PC-3 (cell line): ENCODE measurements at regions not wholly inside any gene's neighbourhood (a gene's known extent, or its start where the extent isn't known, plus 50 kb on each side); places are given as distances from the start of the nearest gene placed in this dataset.

Source experiments
- ATAC-seq: fragments of 200-7000 bp; cut with Tn5 transposase; 2 replicates; pipeline ENCODE4 v1.9.1; 2020; ENCODE audit warnings: mild to moderate bottlenecking, moderate library complexity
- BruUV-seq: library from RNA; stranded (reverse); fragments of 400-500 nt; replicated peaks from 2 replicates; lab custom pipeline; 2021; lab: Mats Ljungman, UMichigan
- CTCF ChIA-PET: fragments of 300-600 bp; sonication (Branson Sonifier 250); formaldehyde crosslinking; loops from one replicate; lab custom pipeline; 2022; ENCODE audit warnings: antibody characterized with exemption; lab: Charles Lee
- POLR2A ChIA-PET: fragments of 300-600 bp; sonication (Branson Sonifier 250); formaldehyde crosslinking; loops from one replicate; lab custom pipeline; 2022; ENCODE audit warnings: antibody characterized with exemption; ENCODE audit not compliant: unreplicated experiment; lab: Charles Lee
- DNase-seq: peaks from one replicate; pipeline ENCODE4 v3.0.0-alpha.2; 2015
- H2AFZ ChIP-seq: fragments of 300-600 bp; sonication (generic); 2 replicates; pipeline ENCODE4 v1.6.0; 2016; ENCODE audit warnings: antibody characterized with exemption, low read length
- H3F3A ChIP-seq: fragments of 300-600 bp; sonication (generic); one replicate; pipeline ENCODE4 v1.6.0; 2017; ENCODE audit warnings: antibody characterized with exemption, low read length, control low read depth, mild to moderate bottlenecking; ENCODE audit not compliant: unreplicated experiment
- H3K27ac ChIP-seq: fragments of 300-600 bp; sonication (generic); 2 replicates; pipeline ENCODE4 v1.5.1; 2016; ENCODE audit warnings: mild to moderate bottlenecking, low read length
- H3K27me3 ChIP-seq: fragments of 300-600 bp; sonication (generic); 2 replicates; pipeline ENCODE4 v1.6.1; 2016; ENCODE audit warnings: low read length, mixed read lengths
- H3K36me3 ChIP-seq: fragments of 300-600 bp; sonication (generic); 2 replicates; pipeline ENCODE4 v1.6.1; 2016; ENCODE audit warnings: low read depth, mixed run types, low read length, mixed read lengths
- H3K4me1 ChIP-seq: fragments of 300-600 bp; sonication (generic); 2 replicates; pipeline ENCODE4 v1.5.1; 2016; ENCODE audit warnings: low read length; ENCODE audit not compliant: insufficient read depth
- H3K4me2 ChIP-seq: fragments of 300-600 bp; sonication (generic); 2 replicates; pipeline ENCODE4 v1.6.0; 2016; ENCODE audit warnings: low read length
- H3K4me3 ChIP-seq: fragments of 300-600 bp; sonication (generic); 2 replicates; pipeline ENCODE4 v1.5.1; 2016; ENCODE audit warnings: mild to moderate bottlenecking, low read length, mixed read lengths
- H3K79me2 ChIP-seq: fragments of 300-600 bp; sonication (generic); 2 replicates; pipeline ENCODE4 v1.6.1; 2017; ENCODE audit warnings: low read length, mixed read lengths
- H3K9ac ChIP-seq: fragments of 300-600 bp; sonication (generic); 2 replicates; pipeline ENCODE4 v1.6.0; 2016; ENCODE audit warnings: mild to moderate bottlenecking, low read length
- H3K9me2 ChIP-seq: fragments of 300-600 bp; sonication (generic); replicated peaks from 2 replicates; pipeline ENCODE4 v1.6.1; 2016; ENCODE audit warnings: mixed run types, low read length, mixed read lengths
- H3K9me3 ChIP-seq: fragments of 300-600 bp; sonication (generic); 2 replicates; pipeline ENCODE4 v1.6.1; 2016; ENCODE audit warnings: low read length, mixed read lengths
- H4K20me1 ChIP-seq: fragments of 300-600 bp; sonication (generic); 2 replicates; pipeline ENCODE4 v1.6.1; 2016; ENCODE audit warnings: low read length, mixed read lengths
- EZH2 ChIP-seq: fragments of 300-600 bp; sonication (generic); IDR thresholded peaks from one replicate; pipeline ENCODE4 v1.6.1; 2017; ENCODE audit warnings: antibody characterized with exemption, mild to moderate bottlenecking, low read length; ENCODE audit not compliant: unreplicated experiment
- EZH2phosphoT487 ChIP-seq: fragments of 300-600 bp; sonication (generic); IDR thresholded peaks from 2 replicates; pipeline ENCODE4 v1.6.1; 2018; ENCODE audit warnings: mild to moderate bottlenecking, antibody characterized with exemption, low read length, borderline replicate concordance
- intact Hi-C: fragments of 100-400 bp; cut with micrococcal nuclease; formaldehyde crosslinking; loops from 2 replicates; pipeline ENCODE4 v1.9.0; 2023
- TF ChIP-seq, protein P1 (sequence below): fragments of 300-600 bp; sonication (generic); conservative IDR thresholded peaks from 2 replicates; pipeline ENCODE4 v1.5.1; 2017; ENCODE audit warnings: antibody characterized with exemption, low read depth, mild to moderate bottlenecking, low read length

DNA sequence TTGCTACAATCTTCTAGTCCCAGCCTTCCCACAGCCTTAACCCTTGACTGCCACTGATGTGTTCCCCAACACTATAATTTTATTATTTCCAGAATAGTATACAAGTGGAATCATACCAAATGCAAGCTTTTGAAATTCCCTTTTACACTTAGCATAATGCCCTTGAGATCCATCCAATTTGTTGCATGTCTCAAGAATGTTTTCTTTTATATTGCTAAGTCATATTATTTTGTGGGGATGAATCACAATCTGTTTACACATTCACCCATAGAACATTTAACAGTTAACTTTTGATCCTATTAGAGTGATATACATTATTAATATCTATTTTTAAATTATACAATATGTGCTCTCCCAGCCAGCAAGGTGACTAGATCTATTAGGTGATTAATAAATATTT is 74.3 kb upstream of the KYNU start:
- Histone ChIP-seq H3K9ac (no peak overlapping the region), H4K20me1 (no peaks in the 10 kb centered on the region), H2AFZ (no peak overlapping the region), H3F3A (no peaks in the 10 kb centered on the region), H3K4me1 (peaks cover 20% of the 10 kb centered on the region), H3K9me2 (no peaks in the 10 kb centered on the region), H3K9me3 (no peaks in the 10 kb centered on the region), H3K4me3 (no peak overlapping the region), H3K4me2 (no peak overlapping the region), H3K27me3 (no peaks in the 10 kb centered on the region), H3K79me2 (no peaks in the 10 kb centered on the region), H3K36me3 (no peaks in the 10 kb centered on the region), H3K27ac (peak overlapping the region; percentile 34)
- TF ChIP-seq EZH2phosphoT487 = no peak
- TF ChIP-seq, protein P1, sequence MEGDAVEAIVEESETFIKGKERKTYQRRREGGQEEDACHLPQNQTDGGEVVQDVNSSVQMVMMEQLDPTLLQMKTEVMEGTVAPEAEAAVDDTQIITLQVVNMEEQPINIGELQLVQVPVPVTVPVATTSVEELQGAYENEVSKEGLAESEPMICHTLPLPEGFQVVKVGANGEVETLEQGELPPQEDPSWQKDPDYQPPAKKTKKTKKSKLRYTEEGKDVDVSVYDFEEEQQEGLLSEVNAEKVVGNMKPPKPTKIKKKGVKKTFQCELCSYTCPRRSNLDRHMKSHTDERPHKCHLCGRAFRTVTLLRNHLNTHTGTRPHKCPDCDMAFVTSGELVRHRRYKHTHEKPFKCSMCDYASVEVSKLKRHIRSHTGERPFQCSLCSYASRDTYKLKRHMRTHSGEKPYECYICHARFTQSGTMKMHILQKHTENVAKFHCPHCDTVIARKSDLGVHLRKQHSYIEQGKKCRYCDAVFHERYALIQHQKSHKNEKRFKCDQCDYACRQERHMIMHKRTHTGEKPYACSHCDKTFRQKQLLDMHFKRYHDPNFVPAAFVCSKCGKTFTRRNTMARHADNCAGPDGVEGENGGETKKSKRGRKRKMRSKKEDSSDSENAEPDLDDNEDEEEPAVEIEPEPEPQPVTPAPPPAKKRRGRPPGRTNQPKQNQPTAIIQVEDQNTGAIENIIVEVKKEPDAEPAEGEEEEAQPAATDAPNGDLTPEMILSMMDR = no peak
- TF ChIP-seq EZH2 = no peak
- intact Hi-C loops = no loop called here
- ATAC-seq = peak; percentile 73
- CTCF ChIA-PET = no interaction called here
- peak; percentile 37 for DNase-seq
- no TSS peak for BruUV-seq
- POLR2A ChIA-PET = no interaction called here

DNA sequence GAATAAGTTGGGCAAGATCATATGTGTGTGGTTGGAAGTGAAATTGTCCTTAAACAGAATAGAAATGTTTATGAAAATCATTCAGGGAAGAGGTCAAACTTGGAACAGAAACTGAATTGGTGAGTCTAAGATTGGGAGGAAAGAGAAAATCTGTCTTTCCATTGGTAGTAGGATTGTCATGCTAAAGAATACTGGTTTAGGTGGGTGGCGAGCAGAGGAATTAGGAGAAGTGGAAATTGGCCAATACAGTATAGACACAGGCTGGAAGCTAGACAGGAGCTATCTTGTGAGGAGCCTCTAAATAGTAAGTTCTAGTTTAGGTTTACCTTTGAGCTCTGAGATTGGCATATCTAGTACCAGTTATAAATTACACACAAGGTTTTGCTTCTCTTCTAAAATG is 80.9 kb upstream of the KYNU start:
- H4K20me1 ChIP-seq = no peaks in the 10 kb centered on the region
- H3K27ac ChIP-seq = no peak overlapping the region
- no peaks in the 10 kb centered on the region for H3F3A ChIP-seq
- H3K4me2 ChIP-seq = no peak overlapping the region
- no peak for DNase-seq
- no peaks in the 10 kb centered on the region for H3K79me2 ChIP-seq
- ATAC-seq = no peak
- intact Hi-C loops = loop anchor here (1.0 kb wide), 2 partner anchors 80 to 184 kb away; no protein-coding TSS in a partner anchor
- BruUV-seq = no TSS peak
- TF ChIP-seq, protein P1 = no peak
- no peak for TF ChIP-seq EZH2phosphoT487
- no peak for TF ChIP-seq EZH2
- no peaks in the 10 kb centered on the region for H3K27me3 ChIP-seq
- no peaks in the 10 kb centered on the region for H3K9me3 ChIP-seq
- no peaks in the 10 kb centered on the region for H3K36me3 ChIP-seq
- no peaks in the 10 kb centered on the region for H3K9me2 ChIP-seq
- ChIA-PET POLR2A (no interaction called here), CTCF (no interaction called here)
- no peak overlapping the region for H3K4me3 ChIP-seq
- no peak overlapping the region for H2AFZ ChIP-seq
- no peak overlapping the region for H3K9ac ChIP-seq
- no peaks in the 10 kb centered on the region for H3K4me1 ChIP-seq

DNA sequence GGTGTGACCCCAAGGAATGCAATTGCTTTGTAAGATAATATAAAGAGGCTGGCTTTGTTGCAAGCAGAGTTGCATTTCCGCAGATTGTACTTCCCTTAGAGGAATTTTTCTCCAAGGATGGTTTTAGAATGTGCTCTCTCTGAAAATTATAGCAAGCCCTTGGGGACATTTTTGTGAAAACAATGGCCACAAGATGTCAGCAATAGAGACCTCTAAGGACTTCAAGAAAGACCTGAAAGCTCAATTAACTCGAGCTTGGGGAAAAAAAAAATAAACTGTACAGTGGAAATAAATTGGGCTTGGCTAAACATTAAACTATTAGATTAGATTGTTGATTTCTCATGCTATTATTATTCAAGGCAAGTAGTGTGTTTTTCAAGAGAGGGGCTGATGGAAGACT is 81.3 kb upstream of the KYNU start:
- Histone ChIP-seq H3K9ac (no peak overlapping the region), H3K27me3 (no peaks in the 10 kb centered on the region), H3K4me2 (no peak overlapping the region), H3K36me3 (no peaks in the 10 kb centered on the region), H3K4me3 (no peak overlapping the region), H2AFZ (no peak overlapping the region), H3K9me3 (no peaks in the 10 kb centered on the region), H3F3A (no peaks in the 10 kb centered on the region), H3K9me2 (no peaks in the 10 kb centered on the region), H4K20me1 (no peaks in the 10 kb centered on the region), H3K27ac (no peak overlapping the region), H3K79me2 (no peaks in the 10 kb centered on the region), H3K4me1 (no peaks in the 10 kb centered on the region)
- intact Hi-C loops = loop anchor here (1.0 kb wide), 2 partner anchors 80 to 184 kb away; no protein-coding TSS in a partner anchor
- no peak for DNase-seq
- TF ChIP-seq EZH2phosphoT487 = no peak
- TF ChIP-seq, protein P1 = 0 out of 2 replicates have a peak, but pooled peaks have one; percentile 26
- TF ChIP-seq EZH2 = no peak
- BruUV-seq = no TSS peak
- CTCF ChIA-PET = no interaction called here
- no peak for ATAC-seq
- POLR2A ChIA-PET = no interaction called here
